GM23338 (cell line): ENCODE measurements at regions not wholly inside any gene's neighbourhood (a gene's known extent, or its start where the extent isn't known, plus 50 kb on each side); places are given as distances from the start of the nearest gene placed in this dataset.

ENCODE experiments used
- EZH2 ChIP-seq: fragments of 200-600 bp; sonication (generic); IDR thresholded peaks from one replicate; pipeline ENCODE4 v1.8.0; 2017; ENCODE audit warnings: antibody characterized with exemption, mild to moderate bottlenecking, low read depth; ENCODE audit not compliant: unreplicated experiment
- EZH2phosphoT487 ChIP-seq: fragments of 200-600 bp; sonication (generic); IDR thresholded peaks from one replicate; pipeline ENCODE4 v1.8.1; 2018; ENCODE audit warnings: antibody characterized with exemption; ENCODE audit not compliant: unreplicated experiment
- JUNB ChIP-seq: IDR thresholded peaks from one replicate; pipeline ENCODE4 v1.6.1; 2016; ENCODE audit warnings: antibody characterized with exemption; ENCODE audit not compliant: unreplicated experiment
- NANOG ChIP-seq: IDR thresholded peaks from 2 replicates; pipeline ENCODE4 v1.6.1; 2016; ENCODE audit warnings: antibody characterized with exemption, borderline replicate concordance
- POLR2AphosphoS5 ChIP-seq: IDR thresholded peaks from 2 replicates; pipeline ENCODE4 v1.6.1; 2016; ENCODE audit warnings: antibody characterized with exemption, low read depth
- ZNF114 ChIP-seq: fragments of 250-450 bp; sonication (Bioruptor Pico); IDR thresholded peaks from 2 replicates; pipeline ENCODE4 v1.5.0; 2020; ENCODE audit warnings: mild to moderate bottlenecking, moderate library complexity
- TF ChIP-seq, protein P1 (sequence below), 2 experiments: fragments of 200-600 bp in 1 of 2; sonication (generic) in 1 of 2; conservative IDR thresholded peaks; 2 replicates each; pipeline versions ENCODE4 v1.5.1 to v1.6.1; 2016 to 2017; ENCODE audit warnings: antibody characterized with exemption in 2 of 2, low read depth in 2 of 2, mild to moderate bottlenecking in 2 of 2, moderate library complexity in 1 of 2
- TF ChIP-seq, protein P2 (sequence below): IDR thresholded peaks from one replicate; pipeline ENCODE4 v1.6.1; 2018; ENCODE audit warnings: antibody characterized with exemption; ENCODE audit not compliant: unreplicated experiment

DNA sequence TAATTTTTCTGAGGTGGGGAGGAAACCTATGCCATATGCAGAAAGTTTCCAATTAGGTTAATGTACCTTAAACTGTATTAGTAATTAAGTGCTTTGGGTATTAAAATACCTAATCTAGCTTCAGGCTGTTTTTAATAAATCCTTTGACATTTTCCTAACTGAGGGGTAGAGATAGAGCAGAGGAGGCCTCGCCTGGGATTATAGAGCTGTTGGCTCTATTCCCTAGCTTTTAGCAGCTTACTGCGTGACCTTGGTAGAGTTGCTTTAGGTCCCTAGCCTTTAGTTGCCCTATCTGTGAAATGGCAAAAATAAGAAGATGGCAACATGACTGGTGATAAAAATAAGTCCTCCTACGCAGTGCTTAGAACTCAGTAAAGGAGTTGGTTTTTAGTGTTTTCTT lies 621.0 kb downstream of the LMO4 start:
- TF ChIP-seq, protein P1, sequence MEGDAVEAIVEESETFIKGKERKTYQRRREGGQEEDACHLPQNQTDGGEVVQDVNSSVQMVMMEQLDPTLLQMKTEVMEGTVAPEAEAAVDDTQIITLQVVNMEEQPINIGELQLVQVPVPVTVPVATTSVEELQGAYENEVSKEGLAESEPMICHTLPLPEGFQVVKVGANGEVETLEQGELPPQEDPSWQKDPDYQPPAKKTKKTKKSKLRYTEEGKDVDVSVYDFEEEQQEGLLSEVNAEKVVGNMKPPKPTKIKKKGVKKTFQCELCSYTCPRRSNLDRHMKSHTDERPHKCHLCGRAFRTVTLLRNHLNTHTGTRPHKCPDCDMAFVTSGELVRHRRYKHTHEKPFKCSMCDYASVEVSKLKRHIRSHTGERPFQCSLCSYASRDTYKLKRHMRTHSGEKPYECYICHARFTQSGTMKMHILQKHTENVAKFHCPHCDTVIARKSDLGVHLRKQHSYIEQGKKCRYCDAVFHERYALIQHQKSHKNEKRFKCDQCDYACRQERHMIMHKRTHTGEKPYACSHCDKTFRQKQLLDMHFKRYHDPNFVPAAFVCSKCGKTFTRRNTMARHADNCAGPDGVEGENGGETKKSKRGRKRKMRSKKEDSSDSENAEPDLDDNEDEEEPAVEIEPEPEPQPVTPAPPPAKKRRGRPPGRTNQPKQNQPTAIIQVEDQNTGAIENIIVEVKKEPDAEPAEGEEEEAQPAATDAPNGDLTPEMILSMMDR (conservative IDR thresholded peaks at IDR 0.05; ENCODE audit: low read depth in 2 of 2): no peak
- TF ChIP-seq POLR2AphosphoS5: no peak
- TF ChIP-seq EZH2: no peak
- TF ChIP-seq JUNB: no peak
- no peak for TF ChIP-seq NANOG
- TF ChIP-seq ZNF114: no peak
- TF ChIP-seq, protein P2, sequence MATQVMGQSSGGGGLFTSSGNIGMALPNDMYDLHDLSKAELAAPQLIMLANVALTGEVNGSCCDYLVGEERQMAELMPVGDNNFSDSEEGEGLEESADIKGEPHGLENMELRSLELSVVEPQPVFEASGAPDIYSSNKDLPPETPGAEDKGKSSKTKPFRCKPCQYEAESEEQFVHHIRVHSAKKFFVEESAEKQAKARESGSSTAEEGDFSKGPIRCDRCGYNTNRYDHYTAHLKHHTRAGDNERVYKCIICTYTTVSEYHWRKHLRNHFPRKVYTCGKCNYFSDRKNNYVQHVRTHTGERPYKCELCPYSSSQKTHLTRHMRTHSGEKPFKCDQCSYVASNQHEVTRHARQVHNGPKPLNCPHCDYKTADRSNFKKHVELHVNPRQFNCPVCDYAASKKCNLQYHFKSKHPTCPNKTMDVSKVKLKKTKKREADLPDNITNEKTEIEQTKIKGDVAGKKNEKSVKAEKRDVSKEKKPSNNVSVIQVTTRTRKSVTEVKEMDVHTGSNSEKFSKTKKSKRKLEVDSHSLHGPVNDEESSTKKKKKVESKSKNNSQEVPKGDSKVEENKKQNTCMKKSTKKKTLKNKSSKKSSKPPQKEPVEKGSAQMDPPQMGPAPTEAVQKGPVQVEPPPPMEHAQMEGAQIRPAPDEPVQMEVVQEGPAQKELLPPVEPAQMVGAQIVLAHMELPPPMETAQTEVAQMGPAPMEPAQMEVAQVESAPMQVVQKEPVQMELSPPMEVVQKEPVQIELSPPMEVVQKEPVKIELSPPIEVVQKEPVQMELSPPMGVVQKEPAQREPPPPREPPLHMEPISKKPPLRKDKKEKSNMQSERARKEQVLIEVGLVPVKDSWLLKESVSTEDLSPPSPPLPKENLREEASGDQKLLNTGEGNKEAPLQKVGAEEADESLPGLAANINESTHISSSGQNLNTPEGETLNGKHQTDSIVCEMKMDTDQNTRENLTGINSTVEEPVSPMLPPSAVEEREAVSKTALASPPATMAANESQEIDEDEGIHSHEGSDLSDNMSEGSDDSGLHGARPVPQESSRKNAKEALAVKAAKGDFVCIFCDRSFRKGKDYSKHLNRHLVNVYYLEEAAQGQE: no peak
- TF ChIP-seq EZH2phosphoT487: no peak
